ENCODE measurements at regions not wholly inside any gene's neighbourhood (a gene's known extent, or its start where the extent isn't known, plus 50 kb on each side); places are given as distances from the start of the nearest gene placed in this dataset.
"Not testable (repeated sequence)": the region's sequence is repeated elsewhere in the genome, so short reads cannot be mapped to it uniquely, and the experiment has no call there.

GRCh38 chr3:72523429-72524151 lies 324.7 kb downstream of the SHQ1 start:
- DNase-seq, result no peak

GRCh38 chr3:72520690-72521308 lies 327.4 kb downstream of the SHQ1 start:
- no peak for DNase-seq

GRCh38 chr3:72519946-72520604 lies 328.2 kb downstream of the SHQ1 start:
- no peak for DNase-seq

GRCh38 chr3:72517921-72518424 lies 330.3 kb downstream of the SHQ1 start:
- no peak for DNase-seq

- no peak for DNase-seq
These were observed 330.9 kb downstream of the SHQ1 start for GRCh38 chr3:72517336-72517735.

GRCh38 chr3:72516361-72516760 lies 331.9 kb downstream of the SHQ1 start:
- no peak for DNase-seq

GRCh38 chr3:72515941-72516340 lies 332.3 kb downstream of the SHQ1 start:
- DNase-seq, result no peak

- DNase-seq, result no peak
These were observed 333.0 kb downstream of the SHQ1 start for GRCh38 chr3:72515281-72515680.

- no peak for DNase-seq
These were observed 338.0 kb downstream of the SHQ1 start for GRCh38 chr3:72510247-72510646.

GRCh38 chr3:72505539-72506405 lies 342.5 kb downstream of the SHQ1 start:
- DNase-seq, result no peak

GRCh38 chr3:72497501-72497900 lies 350.7 kb downstream of the SHQ1 start:
- not testable (repeated sequence) for DNase-seq

- DNase-seq, result no peak
These were observed 352.1 kb downstream of the SHQ1 start for GRCh38 chr3:72496051-72496670.

- DNase-seq, result no peak
These were observed 353.6 kb downstream of the SHQ1 start for GRCh38 chr3:72494626-72495025.

GRCh38 chr3:72494130-72494529 lies 354.1 kb downstream of the SHQ1 start:
- DNase-seq, result no peak

GRCh38 chr3:72492240-72492639 lies 356.0 kb downstream of the SHQ1 start:
- DNase-seq, result no peak

GRCh38 chr3:72490688-72491435 lies 357.4 kb downstream of the SHQ1 start:
- no peak for DNase-seq

GRCh38 chr3:72489901-72490300 lies 358.3 kb downstream of the SHQ1 start:
- DNase-seq, result no peak

- no peak for DNase-seq
These were observed 359.6 kb downstream of the SHQ1 start for GRCh38 chr3:72488738-72489035.

- DNase-seq, result no peak
These were observed 360.1 kb downstream of the SHQ1 start for GRCh38 chr3:72487946-72488737.

- DNase-seq, result no peak
These were observed 361.0 kb downstream of the SHQ1 start for GRCh38 chr3:72487078-72487765.

GRCh38 chr3:72485641-72486040 lies 362.6 kb downstream of the SHQ1 start:
- DNase-seq, result no peak

Data from SHP77 (cell line).